HepG2 (cell line): ENCODE measurements at regions not wholly inside any gene's neighbourhood (a gene's known extent, or its start where the extent isn't known, plus 50 kb on each side); places are given as distances from the start of the nearest gene placed in this dataset.

ENCODE experiments used
- ATAC-seq: fragments of 200-7000 bp; cut with Tn5 transposase; 3 replicates; pipeline ENCODE4 v1.9.1; 2020; ENCODE audit warnings: mild to moderate bottlenecking, moderate library complexity
- BruUV-seq: library from RNA; stranded (reverse); fragments of 400-500 nt; replicated peaks from 2 replicates; lab custom pipeline; 2021; lab: Mats Ljungman, UMichigan
- CTCF ChIA-PET: fragments of 300-600 bp; formaldehyde crosslinking; extraction: SDS; loops from one replicate; lab custom pipeline; 2021; ENCODE audit warnings: low total read pairs, inconsistent platforms, low intra/inter-chr PET ratio; lab: Yijun Ruan, JAX
- POLR2A ChIA-PET: fragments of 350-600 bp; sonication (Branson Sonifier 250); formaldehyde crosslinking; loops from one replicate; lab custom pipeline; 2020; ENCODE audit warnings: antibody characterized with exemption, inconsistent platforms; lab: Yijun Ruan, JAX
- DNase-seq: peaks from one replicate; pipeline ENCODE4 v3.0.0-alpha.2; 2015; ENCODE audit warnings: low spot score
- FAIRE-seq: peaks from 3 replicates; lab custom pipeline; 2011; peaks lifted over from hg19 to GRCh38; lab: Jason Lieb, UNC
- H2AFZ ChIP-seq: one replicate; pipeline ENCODE4 v1.6.1; 2011; ENCODE audit warnings: low read length, inconsistent platforms
- H3K27ac ChIP-seq: fragments of 300-600 bp; 3 replicates; pipeline ENCODE4 v1.8.0; 2011; ENCODE audit warnings: mixed run types, mild to moderate bottlenecking, mixed read lengths, low read length, inconsistent platforms; ENCODE audit not compliant: insufficient read depth; ENCODE audit errors: extremely low read length
- H3K27me3 ChIP-seq, 2 experiments: fragments of 200-600 bp in 1 of 2; 2 replicates in 1 of 2; 3 replicates in 1 of 2; pipeline versions ENCODE4 v1.6.0 to v1.8.0; 2011; ENCODE audit warnings: low read length in 2 of 2, mild to moderate bottlenecking in 2 of 2, moderate library complexity in 2 of 2, inconsistent platforms in 1 of 2; ENCODE audit not compliant: insufficient read depth in 2 of 2, control insufficient read depth in 1 of 2
- H3K36me3 ChIP-seq, 2 experiments: fragments of 200-600 bp in 1 of 2; replicated peaks in 1 of 2; 2 replicates in 1 of 2; 3 replicates in 1 of 2; pipeline versions ENCODE4 v1.5.1 to v1.8.0; 2011; ENCODE audit warnings: low read length in 2 of 2, inconsistent platforms in 1 of 2; ENCODE audit not compliant: insufficient read depth in 2 of 2, control insufficient read depth in 1 of 2
- H3K4me1 ChIP-seq: 2 replicates; pipeline ENCODE4 v1.5.1; 2012; ENCODE audit warnings: low read length, inconsistent platforms; ENCODE audit not compliant: insufficient read depth
- H3K4me2 ChIP-seq: 2 replicates; pipeline ENCODE4 v1.6.0; 2011; ENCODE audit warnings: low read depth, low read length, inconsistent platforms
- H3K4me3 ChIP-seq, 3 experiments: fragments of 200-600 bp in 1 of 3; sonication (generic), shearing (Covaris generic) in 1 of 3; replicated peaks in 1 of 3; 2 replicates each; pipeline ENCODE4 v1.5.1; 2011 to 2016; ENCODE audit warnings: low read length in 3 of 3, inconsistent platforms in 2 of 3, low read depth in 2 of 3, mild to moderate bottlenecking in 2 of 3, control low read depth in 1 of 3, mixed read lengths in 1 of 3; ENCODE audit not compliant: insufficient read depth in 1 of 3
- H3K79me2 ChIP-seq: one replicate; pipeline ENCODE4 v1.6.1; 2011; ENCODE audit warnings: low read length, inconsistent platforms; ENCODE audit not compliant: insufficient read depth
- H3K9ac ChIP-seq: 2 replicates; pipeline ENCODE4 v1.6.0; 2011; ENCODE audit warnings: mild to moderate bottlenecking, low read depth, low read length, inconsistent platforms; ENCODE audit not compliant: insufficient read depth
- H3K9me3 ChIP-seq: 2 replicates; pipeline ENCODE4 v1.5.1; 2012; ENCODE audit warnings: mild to moderate bottlenecking, low read length
- H4K20me1 ChIP-seq: 2 replicates; pipeline ENCODE4 v1.6.0; 2011; ENCODE audit warnings: inconsistent platforms, mild to moderate bottlenecking, low read length, moderate library complexity; ENCODE audit not compliant: insufficient read depth
- BORCS8-MEF2B ChIP-seq: sonication (generic); formaldehyde crosslinking; IDR thresholded peaks from 2 replicates; pipeline ENCODE4 v1.8.0; 2022; ENCODE audit warnings: mild to moderate bottlenecking, missing genetic modification reagents
- CREB1 ChIP-seq, 2 experiments: fragments of 450-650 bp in 1 of 2; IDR thresholded peaks; 2 replicates each; pipeline ENCODE4 v1.6.1; 2016 to 2017; ENCODE audit warnings: control low read depth in 1 of 2, mild to moderate bottlenecking in 1 of 2, missing compliant biosample characterization in 1 of 2, missing genetic modification characterization in 1 of 2
- FOXK1 ChIP-seq: sonication (generic); formaldehyde crosslinking; IDR thresholded peaks from 2 replicates; pipeline ENCODE4 v1.4.0; 2020; ENCODE audit warnings: low read depth, missing genetic modification reagents, borderline replicate concordance
- HNF1A ChIP-seq, 2 experiments: sonication (generic) in 1 of 2; formaldehyde crosslinking in 1 of 2; IDR thresholded peaks; 2 replicates each; pipeline versions ENCODE4 v1.4.0 to v1.6.1; 2016 to 2020; ENCODE audit warnings: borderline replicate concordance in 1 of 2, low read depth in 1 of 2, mild to moderate bottlenecking in 1 of 2, missing genetic modification reagents in 1 of 2
- KLF16 ChIP-seq, 2 experiments: sonication (generic) in 1 of 2; formaldehyde crosslinking in 1 of 2; IDR thresholded peaks; 2 replicates each; pipeline versions ENCODE4 v1.6.1 to v1.8.0; 2016 to 2023; ENCODE audit warnings: missing genetic modification reagents in 2 of 2, missing compliant biosample characterization in 1 of 2
- NAIF1 ChIP-seq: sonication (generic); formaldehyde crosslinking; IDR thresholded peaks from 2 replicates; pipeline ENCODE4 v1.5.0; 2020; ENCODE audit warnings: mild to moderate bottlenecking, missing genetic modification reagents, borderline replicate concordance
- PHF8 ChIP-seq: sonication (generic); formaldehyde crosslinking; IDR thresholded peaks from 2 replicates; pipeline ENCODE4 v1.5.0; 2020; ENCODE audit warnings: missing genetic modification reagents
- POGK ChIP-seq: sonication (generic); formaldehyde crosslinking; conservative IDR thresholded peaks from 2 replicates; pipeline ENCODE4 v1.8.0; 2022; ENCODE audit warnings: mild to moderate bottlenecking, moderate library complexity, missing genetic modification reagents
- PTBP1 ChIP-seq: fragments of 200-400 bp; formaldehyde crosslinking; IDR thresholded peaks from 2 replicates; pipeline ENCODE4 v1.6.1; 2018; ENCODE audit warnings: low read length, low read depth; ENCODE audit not compliant: poor library complexity, severe bottlenecking
- RFX5 ChIP-seq: IDR thresholded peaks from 2 replicates; pipeline ENCODE4 v1.6.1; 2011; ENCODE audit warnings: low read depth, low read length, improper control_type of control experiment
- SMAD9 ChIP-seq: sonication (generic); formaldehyde crosslinking; IDR thresholded peaks from 2 replicates; pipeline ENCODE4 v1.5.1; 2020; ENCODE audit warnings: mild to moderate bottlenecking, missing genetic modification reagents
- TFAP4 ChIP-seq: sonication (generic); IDR thresholded peaks from 2 replicates; pipeline ENCODE4 v1.6.1; 2016; ENCODE audit warnings: low read depth, borderline replicate concordance
- TFDP1 ChIP-seq: IDR thresholded peaks from 2 replicates; pipeline ENCODE4 v1.6.1; 2016; ENCODE audit warnings: missing compliant biosample characterization, missing genetic modification reagents, borderline replicate concordance
- ZBTB38 ChIP-seq: sonication (generic); formaldehyde crosslinking; IDR thresholded peaks from 2 replicates; pipeline ENCODE4 v1.5.1; 2020; ENCODE audit warnings: mild to moderate bottlenecking, missing genetic modification reagents
- ZNF260 ChIP-seq: sonication (generic); formaldehyde crosslinking; IDR thresholded peaks from 2 replicates; pipeline ENCODE4 v1.4.0; 2020; ENCODE audit warnings: missing genetic modification reagents, low read depth, mild to moderate bottlenecking, borderline replicate concordance
- ZNF7 ChIP-seq: IDR thresholded peaks from 2 replicates; pipeline ENCODE4 v1.6.1; 2016; ENCODE audit warnings: missing biosample characterization, missing genetic modification reagents
- WGBS: methylation state at CpG from one replicate; pipeline ENCODE4 v1.1.6; 2017; ENCODE audit warnings: low lambda C conversion rate; 5-methylcytosine and 5-hydroxymethylcytosine counted together
- in situ Hi-C: cut with HindIII; loops from 2 replicates; pipeline ENCODE4 v1.10.0; 2017; ENCODE audit warnings: low pct_unique_long_range_greater_than_20kb; ENCODE audit not compliant: extremely low pct_ligation_motif_present
- intact Hi-C: fragments of 100-400 bp; cut with micrococcal nuclease; formaldehyde crosslinking; loops from one replicate; pipeline ENCODE4 v1.10.0; 2022; ENCODE audit not compliant: unreplicated experiment

- Histone ChIP-seq H3K27ac (no peak overlapping the region), H3K36me3 (no peaks in the 10 kb centered on the region), H3K4me1 (no peaks in the 10 kb centered on the region), H3K79me2 (no peaks in the 10 kb centered on the region), H3K4me2 (no peak overlapping the region), H3K9me3 (no peaks in the 10 kb centered on the region), H4K20me1 (no peaks in the 10 kb centered on the region), H3K4me3 (no peak overlapping the region), H2AFZ (no peak overlapping the region), H3K27me3 (peaks cover 2 to 14% of the 10 kb centered on the region in 2 experiments; a peak in 3 of 5 replicates), H3K9ac (no peak overlapping the region)
- intact Hi-C loops = no loop called here
- no peak for ATAC-seq
- ChIA-PET POLR2A (interaction anchor here (0.6 kb wide), 1 partner anchor 186 kb away, joined by 3 read pairs; no protein-coding TSS in a partner anchor), CTCF (no interaction called here)
- no peak for FAIRE-seq
- 0% methylated on average over 2 of the region's 2 CpGs for WGBS
- DNase-seq = no peak
- in situ Hi-C loops = no loop called here
- no TSS peak for BruUV-seq
- no peak for TF ChIP-seq CREB1 (IDR thresholded peaks at IDR 0.05)
- no peak for TF ChIP-seq CREB1 (CRISPR knock-in tag; IDR thresholded peaks at IDR 0.05)
- TF ChIP-seq ZNF260 (CRISPR knock-in tag) = no peak
- TF ChIP-seq KLF16 (CRISPR knock-in tag; IDR thresholded peaks at IDR 0.05) = no peak
- TF ChIP-seq NAIF1 (CRISPR knock-in tag) = no peak
- TF ChIP-seq ZNF7 (CRISPR knock-in tag) = no peak
- no peak for TF ChIP-seq HNF1A (IDR thresholded peaks at IDR 0.05; ENCODE audit: low read depth)
- no peak for TF ChIP-seq HNF1A (CRISPR knock-in tag; IDR thresholded peaks at IDR 0.05; ENCODE audit: borderline replicate concordance)
- no peak for TF ChIP-seq TFAP4
- no peak for TF ChIP-seq ZBTB38 (CRISPR knock-in tag)
- TF ChIP-seq PHF8 (CRISPR knock-in tag) = no peak
- TF ChIP-seq TFDP1 = no peak
- TF ChIP-seq BORCS8-MEF2B (CRISPR knock-in tag) = no peak
- no peak for TF ChIP-seq RFX5
- TF ChIP-seq FOXK1 = no peak
- TF ChIP-seq PTBP1 = no peak
- TF ChIP-seq POGK (CRISPR knock-in tag) = no peak
- no peak for TF ChIP-seq SMAD9 (CRISPR knock-in tag)
Measured at GRCh38 chr15:69914960-69915359, 182.8 kb downstream of the TLE3 start.
